Body of pancreas (tissue), 4 donors: ENCODE measurements at regions not wholly inside any gene's neighbourhood (a gene's known extent, or its start where the extent isn't known, plus 50 kb on each side); places are given as distances from the start of the nearest gene placed in this dataset.

Experiments used
- ATAC-seq: fragments of 150-250 bp; one replicate; pipeline ENCODE4 v1.9.1; 2016
- DNase-seq, 4 donors: peaks; one replicate each; pipeline ENCODE4 v3.0.0-alpha.2; 2019
- H3K27ac ChIP-seq, 4 donors: fragments of 200-600 bp; sonication (generic); 1 replicate in 3 of 4; 2 replicates in 1 of 4; pipeline versions ENCODE4 v1.5.1 to v1.6.1; 2016 to 2019; ENCODE audit warnings: mild to moderate bottlenecking in 1 of 4, mixed read lengths in 1 of 4, moderate library complexity in 1 of 4
- H3K27me3 ChIP-seq, 2 donors: fragments of 200-600 bp; sonication (generic); one replicate each; pipeline ENCODE4 v1.6.0; 2016; ENCODE audit warnings: mild to moderate bottlenecking in 1 of 2
- H3K36me3 ChIP-seq, 2 donors: fragments of 200-600 bp; sonication (generic); replicated peaks in 1 of 2; 2 replicates each; pipeline ENCODE4 v1.5.1; 2016; ENCODE audit warnings: low read depth in 2 of 2; ENCODE audit not compliant: insufficient read depth in 1 of 2
- H3K4me1 ChIP-seq: fragments of 200-600 bp; sonication (generic); one replicate; pipeline ENCODE4 v1.6.0; 2016
- H3K4me3 ChIP-seq, 2 donors: fragments of 200-600 bp; sonication (generic); 1 replicate in 1 of 2; 2 replicates in 1 of 2; pipeline ENCODE4 v1.5.1; 2016 to 2019
- H3K9me3 ChIP-seq, 3 donors: fragments of 200-600 bp; sonication (generic); 1 replicate in 2 of 3; 2 replicates in 1 of 3; pipeline ENCODE4 v1.5.1; 2016
- POLR2A ChIP-seq, 3 donors: fragments of 450-650 bp; IDR thresholded peaks; one replicate each; pipeline ENCODE4 v1.6.1; 2016; ENCODE audit warnings: antibody characterized with exemption in 3 of 3, mild to moderate bottlenecking in 2 of 3
- WGBS, 2 donors: methylation state at CpG; one replicate each; pipeline ENCODE4 v1.1.5; 2017; 5-methylcytosine and 5-hydroxymethylcytosine counted together
- intact Hi-C: fragments of 100-400 bp; cut with DNase I; formaldehyde crosslinking; loops from one replicate; pipeline ENCODE4 v1.15.1; 2023
- TF ChIP-seq, protein P1 (sequence below), 7 experiments: fragments of 450-650 bp in 4 of 7; fragments of 200-600 bp in 3 of 7; sonication (generic) in 3 of 7; IDR thresholded peaks; one replicate each; pipeline ENCODE4 v1.5.1; 2016 to 2019; ENCODE audit warnings: antibody characterized with exemption in 7 of 7

DNA sequence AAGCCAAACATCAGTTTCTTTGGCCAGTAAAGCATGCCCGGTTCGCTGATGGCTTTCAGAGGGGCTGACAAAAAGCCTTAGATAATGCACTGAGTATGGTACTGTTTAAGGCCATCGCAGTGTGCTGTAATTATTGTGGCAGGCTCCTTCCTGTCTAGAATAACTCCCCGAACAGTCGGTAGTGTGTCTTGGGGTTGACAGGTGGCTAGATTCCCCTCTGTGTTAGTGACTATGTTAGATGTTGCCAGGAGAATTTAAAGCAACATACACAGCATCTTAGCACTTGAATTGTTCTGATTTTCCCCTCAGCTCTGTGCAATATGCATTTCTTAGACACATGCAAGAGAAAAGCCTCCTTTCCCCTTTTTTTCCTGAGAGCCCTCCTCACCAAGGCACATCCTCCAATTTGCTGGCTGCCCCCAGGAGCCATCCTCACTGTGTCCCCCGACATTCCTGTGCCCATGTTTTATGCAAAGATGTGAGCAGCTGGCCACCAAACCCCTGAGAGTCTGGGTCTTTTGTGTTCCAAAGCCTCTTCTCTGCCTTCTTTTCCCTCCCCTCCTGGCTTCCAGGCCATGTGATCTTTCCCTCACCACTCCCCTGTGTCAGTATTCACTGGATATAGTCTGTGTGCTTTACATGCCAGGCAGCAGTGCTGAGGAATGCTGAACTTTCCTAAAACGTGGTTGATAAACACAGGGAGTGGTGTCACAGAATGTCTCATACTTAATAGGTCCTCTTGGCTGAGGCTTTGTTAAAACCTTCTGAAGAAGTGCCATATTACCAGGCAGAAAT is 331.5 kb downstream of the HRH4 start:
- Histone ChIP-seq H3K4me3 (no peak overlapping the region), H3K36me3 (no peaks in the 10 kb centered on the region), H3K4me1 (no peaks in the 10 kb centered on the region), H3K27ac (no peak overlapping the region), H3K27me3 (no peaks in the 10 kb centered on the region), H3K9me3 (no peaks in the 10 kb centered on the region)
- TF ChIP-seq POLR2A (IDR thresholded peaks at IDR 0.05), result no peak
- TF ChIP-seq, protein P1, sequence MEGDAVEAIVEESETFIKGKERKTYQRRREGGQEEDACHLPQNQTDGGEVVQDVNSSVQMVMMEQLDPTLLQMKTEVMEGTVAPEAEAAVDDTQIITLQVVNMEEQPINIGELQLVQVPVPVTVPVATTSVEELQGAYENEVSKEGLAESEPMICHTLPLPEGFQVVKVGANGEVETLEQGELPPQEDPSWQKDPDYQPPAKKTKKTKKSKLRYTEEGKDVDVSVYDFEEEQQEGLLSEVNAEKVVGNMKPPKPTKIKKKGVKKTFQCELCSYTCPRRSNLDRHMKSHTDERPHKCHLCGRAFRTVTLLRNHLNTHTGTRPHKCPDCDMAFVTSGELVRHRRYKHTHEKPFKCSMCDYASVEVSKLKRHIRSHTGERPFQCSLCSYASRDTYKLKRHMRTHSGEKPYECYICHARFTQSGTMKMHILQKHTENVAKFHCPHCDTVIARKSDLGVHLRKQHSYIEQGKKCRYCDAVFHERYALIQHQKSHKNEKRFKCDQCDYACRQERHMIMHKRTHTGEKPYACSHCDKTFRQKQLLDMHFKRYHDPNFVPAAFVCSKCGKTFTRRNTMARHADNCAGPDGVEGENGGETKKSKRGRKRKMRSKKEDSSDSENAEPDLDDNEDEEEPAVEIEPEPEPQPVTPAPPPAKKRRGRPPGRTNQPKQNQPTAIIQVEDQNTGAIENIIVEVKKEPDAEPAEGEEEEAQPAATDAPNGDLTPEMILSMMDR (IDR thresholded peaks at IDR 0.05), result no peak
- 21 to 29% methylated on average over 7 of the region's 7 CpGs for WGBS, 2 donors
- DNase-seq (no peak), ATAC-seq (no peak)
- intact Hi-C loops, result no loop called here

DNA sequence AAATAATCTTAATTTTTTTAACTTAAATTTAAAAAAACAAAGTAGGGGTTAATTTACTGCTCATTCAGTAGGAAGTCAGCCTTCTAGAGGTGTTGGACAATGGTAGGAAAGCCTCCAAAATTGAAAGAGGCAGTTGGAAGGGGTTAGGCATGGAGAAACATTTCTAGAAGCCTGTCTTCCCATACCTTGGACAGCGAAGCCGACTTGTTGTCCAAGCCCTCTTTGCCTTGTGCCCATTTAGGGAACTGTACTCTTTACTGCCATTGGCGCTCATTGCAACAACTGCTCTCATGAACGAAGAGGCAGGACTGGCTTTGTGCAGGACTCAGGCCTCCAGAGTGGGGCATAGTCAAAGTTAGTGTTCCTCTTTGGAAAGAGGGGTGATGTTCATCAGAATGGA is 333.3 kb downstream of the HRH4 start:
- no peak overlapping the region for H3K27ac ChIP-seq
- intact Hi-C loops, result no loop called here
- ATAC-seq (no peak), DNase-seq (no peak)
- no peaks in the 10 kb centered on the region for H3K27me3 ChIP-seq
- no peaks in the 10 kb centered on the region for H3K9me3 ChIP-seq
- no peak overlapping the region for H3K4me3 ChIP-seq
- no peaks in the 10 kb centered on the region for H3K36me3 ChIP-seq
- H3K4me1 ChIP-seq, result no peaks in the 10 kb centered on the region
- TF ChIP-seq POLR2A (IDR thresholded peaks at IDR 0.05), result no peak
- TF ChIP-seq, protein P1 (IDR thresholded peaks at IDR 0.05), result no peak
- 77 to 84% methylated on average over 4 of the region's 4 CpGs for WGBS, 2 donors

DNA sequence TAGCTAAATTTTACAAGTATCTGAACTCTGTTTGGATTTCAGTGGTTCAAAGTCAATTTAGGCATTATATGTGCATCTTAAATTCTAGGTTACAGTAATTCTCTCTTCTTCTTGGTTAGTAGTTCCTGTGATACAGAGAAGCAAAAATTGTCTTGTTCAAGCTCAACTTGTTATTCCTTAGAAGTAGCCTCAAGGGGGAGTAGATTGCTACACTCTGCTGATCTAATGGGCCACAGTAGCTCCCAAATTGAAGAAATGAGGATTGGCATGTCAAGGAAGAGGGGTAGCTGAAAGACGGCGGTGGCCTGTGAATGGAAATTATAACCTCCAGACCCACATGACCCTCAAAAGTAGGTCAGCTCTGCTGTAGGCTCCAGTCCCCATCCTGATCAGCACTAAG is 334.7 kb downstream of the HRH4 start:
- TF ChIP-seq POLR2A (IDR thresholded peaks at IDR 0.05), result no peak
- TF ChIP-seq, protein P1 (IDR thresholded peaks at IDR 0.05), result no peak
- intact Hi-C loops, result no loop called here
- no peaks in the 10 kb centered on the region for H3K9me3 ChIP-seq
- 76 to 80% methylated on average over 2 of the region's 2 CpGs for WGBS, 2 donors
- no peak for DNase-seq
- ATAC-seq, result no peak
- H3K27me3 ChIP-seq, result no peaks in the 10 kb centered on the region
- H3K36me3 ChIP-seq, result no peaks in the 10 kb centered on the region
- H3K27ac ChIP-seq, result no peak overlapping the region
- no peak overlapping the region for H3K4me3 ChIP-seq
- no peaks in the 10 kb centered on the region for H3K4me1 ChIP-seq

DNA sequence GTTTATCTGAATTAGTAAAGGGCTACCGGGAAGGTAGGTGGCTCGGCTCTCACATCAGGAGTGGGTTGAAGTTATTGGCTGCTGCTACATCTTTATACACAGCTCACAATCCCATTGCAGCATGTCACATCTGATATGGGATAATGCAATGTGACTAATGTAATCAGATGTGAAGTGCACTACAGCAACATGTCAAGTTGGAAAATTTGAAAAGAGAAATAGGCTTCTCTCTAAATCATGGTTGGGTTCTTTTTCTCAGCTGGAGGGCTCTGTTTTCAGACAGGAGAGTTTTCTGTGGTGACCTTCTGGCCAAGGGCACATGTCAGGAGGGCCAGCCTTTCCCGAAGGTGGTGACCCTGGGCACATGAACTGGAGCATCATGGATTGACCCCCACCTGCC is 337.5 kb downstream of the HRH4 start:
- DNase-seq, result no peak
- ATAC-seq, result no peak
- Histone ChIP-seq H3K36me3 (no peaks in the 10 kb centered on the region), H3K4me3 (no peak overlapping the region), H3K27ac (no peak overlapping the region), H3K4me1 (no peaks in the 10 kb centered on the region), H3K27me3 (no peaks in the 10 kb centered on the region), H3K9me3 (no peaks in the 10 kb centered on the region)
- intact Hi-C loops, result no loop called here
- no peak for TF ChIP-seq POLR2A (IDR thresholded peaks at IDR 0.05)
- TF ChIP-seq, protein P1 (IDR thresholded peaks at IDR 0.05), result no peak
- 66 to 69% methylated on average over 3 of the region's 3 CpGs for WGBS, 2 donors

DNA sequence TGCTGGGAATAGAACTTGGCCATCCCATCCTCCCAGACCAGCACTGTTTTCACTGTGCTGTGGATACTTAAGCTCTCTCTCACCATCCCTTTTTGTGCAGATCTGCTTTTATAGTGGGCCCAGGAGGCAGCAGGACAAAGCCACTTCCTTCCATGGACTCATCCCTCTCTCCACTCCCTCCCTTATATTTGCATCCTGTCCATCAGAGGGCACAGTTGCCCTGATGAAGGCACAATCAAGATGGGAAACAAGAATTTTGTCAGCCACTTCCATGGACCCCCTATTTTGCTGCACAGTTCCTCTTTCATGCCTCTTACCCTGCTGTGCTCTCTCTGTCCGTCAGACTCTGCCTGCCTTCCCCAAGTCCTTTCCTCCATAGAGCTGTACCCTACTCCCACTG is 338.7 kb downstream of the HRH4 start:
- no peak for TF ChIP-seq POLR2A (IDR thresholded peaks at IDR 0.05)
- TF ChIP-seq, protein P1 (IDR thresholded peaks at IDR 0.05), result no peak
- H3K9me3 ChIP-seq, result no peaks in the 10 kb centered on the region
- no peaks in the 10 kb centered on the region for H3K36me3 ChIP-seq
- DNase-seq (no peak), ATAC-seq (no peak)
- intact Hi-C loops, result no loop called here
- H3K4me3 ChIP-seq, result no peak overlapping the region
- no peaks in the 10 kb centered on the region for H3K4me1 ChIP-seq
- WGBS, 2 donors, result 35 to 53% methylated on average over 1 of the region's 1 CpG
- H3K27me3 ChIP-seq, result no peaks in the 10 kb centered on the region
- H3K27ac ChIP-seq, result no peak overlapping the region
